ENCODE measurements at regions not wholly inside any gene's neighbourhood (a gene's known extent, or its start where the extent isn't known, plus 50 kb on each side); places are given as distances from the start of the nearest gene placed in this dataset.

GRCh38 chr10:89829262-89829886, 128.0 kb downstream of the KIF20B start:
- H3K9ac ChIP-seq, result no peak overlapping the region
- H3K27ac ChIP-seq, result no peak overlapping the region
- H4K20me1 ChIP-seq, result no peaks in the 10 kb centered on the region
- no peak for TF ChIP-seq Cebpa-rat (IDR thresholded peaks at IDR 0.05)
- no peak overlapping the region for H3K4me3 ChIP-seq
- no peaks in the 10 kb centered on the region for H3K36me3 ChIP-seq
- H3K27me3 ChIP-seq, result no peaks in the 10 kb centered on the region
- H3K4me2 ChIP-seq, result no peak overlapping the region
- peaks cover 18 to 35% (median 23%) of the 10 kb centered on the region in 11 experiments for H3K9me3 ChIP-seq (replicated peaks in 1 of 11)
- H3K4me1 ChIP-seq, result peaks cover 0 to 10% (median 0%) of the 10 kb centered on the region in 10 experiments; a peak in 4 of 20 replicates

- Histone ChIP-seq H3K4me1 (peaks cover 0 to 10% (median 0%) of the 10 kb centered on the region in 10 experiments; a peak in 4 of 20 replicates), H3K36me3 (no peaks in the 10 kb centered on the region), H3K4me2 (0 out of 22 replicates have a peak overlapping the region, but pooled peaks of 1 of the 11 experiments have one; percentile 48), H3K9me3 (replicated peaks in 1 of 11) (peaks cover 18 to 37% (median 23%) of the 10 kb centered on the region in 11 experiments), H3K27me3 (no peaks in the 10 kb centered on the region), H3K9ac (no peak overlapping the region), H4K20me1 (no peaks in the 10 kb centered on the region), H3K4me3 (no peak overlapping the region), H3K27ac (no peak overlapping the region)
- TF ChIP-seq Cebpa-rat (IDR thresholded peaks at IDR 0.05), result no peak
Observed at GRCh38 chr10:89829887-89830269, 128.5 kb downstream of the KIF20B start.

DNA sequence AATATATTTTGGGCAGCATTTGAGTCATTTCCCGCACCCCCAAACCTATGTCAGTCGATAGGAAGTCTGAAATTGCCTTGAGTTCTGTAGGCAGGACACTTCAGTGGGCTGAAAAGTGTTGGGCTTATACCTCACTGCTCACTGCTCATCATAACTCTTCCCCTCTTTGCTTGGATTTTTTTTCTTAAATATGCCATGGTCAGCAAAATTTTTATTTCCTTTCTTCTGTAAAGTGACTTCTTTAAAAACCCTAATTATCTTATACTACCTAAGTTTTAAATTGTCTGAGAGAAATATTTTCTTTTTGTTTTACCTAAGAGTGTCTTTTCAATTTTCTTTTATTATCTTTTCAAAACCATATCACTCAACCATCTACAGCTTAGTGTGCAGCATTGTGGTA, 129.2 kb downstream of the KIF20B start:
- Histone ChIP-seq H3K36me3 (no peaks in the 10 kb centered on the region), H3K9ac (no peak overlapping the region), H3K27me3 (peaks cover 0 to 2% (median under 1%) of the 10 kb centered on the region in 11 experiments; a peak in 9 of 22 replicates), H3K4me2 (peak overlapping the region in 2 of 11 experiments; percentile 29 to 48; a peak in 2 of 22 replicates), H4K20me1 (no peaks in the 10 kb centered on the region), H3K9me3 (replicated peaks in 1 of 11) (peaks cover 18 to 40% (median 23%) of the 10 kb centered on the region in 11 experiments), H3K27ac (no peak overlapping the region), H3K4me1 (peaks cover 0 to 10% (median 0%) of the 10 kb centered on the region in 10 experiments; a peak in 4 of 20 replicates), H3K4me3 (no peak overlapping the region)
- no peak for TF ChIP-seq Cebpa-rat (IDR thresholded peaks at IDR 0.05)

GRCh38 chr10:89836840-89837164, 135.4 kb downstream of the KIF20B start:
- TF ChIP-seq Cebpa-rat (IDR thresholded peaks at IDR 0.05), result no peak
- H3K4me3 ChIP-seq, result peak overlapping the region; percentile 50 to 79 (median 66)
- H3K27ac ChIP-seq, result peak overlapping the region; percentile 82 to 93 (median 88)
- H3K9me3 ChIP-seq (replicated peaks in 1 of 11), result peaks cover 18 to 56% (median 46%) of the 10 kb centered on the region in 11 experiments
- peaks cover 21 to 39% (median 37%) of the 10 kb centered on the region in 11 experiments for H3K27me3 ChIP-seq
- H3K4me1 ChIP-seq, result peaks cover 0 to 30% (median 14%) of the 10 kb centered on the region in 10 experiments; a peak in 15 of 20 replicates
- peak overlapping the region; percentile 82 to 93 (median 87) for H3K9ac ChIP-seq
- no peaks in the 10 kb centered on the region for H4K20me1 ChIP-seq
- no peaks in the 10 kb centered on the region for H3K36me3 ChIP-seq
- peak overlapping the region; percentile 80 to 95 (median 89) for H3K4me2 ChIP-seq

DNA sequence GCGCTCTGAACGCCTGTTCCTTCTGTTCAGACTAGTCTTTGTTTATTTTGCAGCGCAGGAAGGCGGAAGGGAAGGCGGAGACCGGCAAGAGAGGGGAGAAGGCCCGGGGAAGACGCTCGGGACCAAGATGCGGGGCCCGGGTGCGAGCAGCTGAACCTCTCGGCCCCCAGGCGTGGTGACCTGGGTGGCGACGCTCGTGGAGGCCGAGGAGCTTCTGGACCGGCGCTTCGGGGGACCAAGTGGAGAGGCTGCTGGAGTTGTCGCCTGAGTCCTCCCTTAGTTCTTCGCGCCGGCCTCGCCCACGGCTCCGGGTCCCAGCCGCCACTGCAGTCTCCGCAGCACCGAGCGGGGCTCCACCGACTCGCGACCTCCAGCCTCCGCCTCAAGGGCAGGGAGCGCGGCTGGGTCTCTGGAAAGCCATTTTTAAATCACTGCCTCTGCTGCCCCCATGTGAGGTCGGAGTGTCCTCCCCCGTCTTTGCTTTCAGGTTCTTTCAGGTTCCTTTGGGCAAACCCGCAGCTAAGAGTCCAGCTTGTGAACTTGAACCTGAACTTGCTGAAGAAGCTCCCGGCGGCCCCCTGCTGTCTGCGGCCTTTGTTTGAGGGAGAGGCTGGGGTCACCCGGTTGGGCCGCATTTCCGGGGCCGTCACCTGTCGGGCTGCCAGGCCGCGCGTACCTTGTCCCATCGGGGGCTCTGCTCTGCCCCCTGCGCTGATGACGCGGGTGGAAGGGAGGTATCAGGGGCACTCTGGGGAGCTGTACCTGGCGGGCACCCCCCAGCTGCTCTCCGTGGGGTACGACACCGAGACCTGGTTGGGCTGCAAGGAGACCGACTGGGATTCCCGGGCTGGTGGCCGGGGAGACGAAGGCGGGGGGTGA, 136.0 kb downstream of the KIF20B start:
- H3K9ac ChIP-seq, result peak overlapping the region; percentile 82 to 93 (median 87)
- H3K4me3 ChIP-seq, result peak overlapping the region; percentile 50 to 79 (median 66)
- peaks cover 21 to 39% (median 37%) of the 10 kb centered on the region in 11 experiments for H3K27me3 ChIP-seq
- TF ChIP-seq Cebpa-rat (IDR thresholded peaks at IDR 0.05), result no peak
- H3K9me3 ChIP-seq (replicated peaks in 1 of 11), result peaks cover 16 to 56% (median 44%) of the 10 kb centered on the region in 11 experiments
- H3K4me2 ChIP-seq, result peak overlapping the region; percentile 80 to 95 (median 89)
- H4K20me1 ChIP-seq, result no peaks in the 10 kb centered on the region
- H3K4me1 ChIP-seq, result peaks cover 0 to 30% (median 14%) of the 10 kb centered on the region in 10 experiments; a peak in 15 of 20 replicates
- H3K27ac ChIP-seq, result peak overlapping the region; percentile 82 to 93 (median 88)
- H3K36me3 ChIP-seq, result no peaks in the 10 kb centered on the region

- Histone ChIP-seq H3K27ac (peak overlapping the region; percentile 82 to 93 (median 88)), H3K4me3 (peak overlapping the region; percentile 50 to 79 (median 66))
Observed at GRCh38 chr10:89838044-89838615, 136.7 kb downstream of the KIF20B start.

DNA sequence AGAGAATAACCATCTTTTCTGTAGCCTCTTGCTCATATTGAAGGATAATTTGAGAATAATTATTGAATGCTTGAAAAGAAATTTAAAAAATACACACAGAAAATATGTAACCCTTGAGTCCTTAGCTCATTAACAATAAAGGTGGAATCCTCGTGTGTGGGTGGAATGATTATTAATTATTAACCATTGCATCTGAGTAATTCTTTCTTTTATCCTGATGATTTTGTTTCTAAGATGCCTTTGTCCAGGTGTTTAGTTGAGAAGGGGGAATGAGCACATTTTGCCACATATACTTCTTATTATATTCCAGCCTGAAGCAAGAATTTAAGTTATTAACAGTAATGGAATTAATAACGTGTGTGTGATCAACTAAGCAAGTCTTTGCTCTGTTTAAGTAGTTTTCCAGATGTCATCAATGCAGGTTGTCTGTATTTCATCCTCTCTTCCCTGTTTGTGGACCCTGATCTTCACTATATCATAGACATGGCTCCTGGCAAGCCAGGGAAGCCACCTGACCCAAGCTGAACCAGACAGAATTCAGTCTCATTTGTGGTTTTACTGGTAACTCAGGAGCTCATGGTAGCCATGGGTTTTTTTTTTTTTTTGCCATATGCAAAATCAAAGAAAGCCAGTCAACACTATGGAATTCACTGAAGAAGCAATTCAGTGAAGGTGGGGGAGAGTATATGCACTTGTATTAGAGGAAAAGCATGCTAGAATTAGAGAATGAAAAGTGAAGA, 144.3 kb downstream of the KIF20B start:
- Histone ChIP-seq H3K9me3 (replicated peaks in 1 of 11) (peaks cover 0 to 20% (median 16%) of the 10 kb centered on the region in 11 experiments; a peak in 16 of 22 replicates), H3K4me2 (peak overlapping the region in 5 of 11 experiments; percentile 5 to 68 (median 44); a peak in 8 of 22 replicates), H3K36me3 (no peaks in the 10 kb centered on the region)

More at GRCh38 chr10:89838044-89838615, 136.7 kb downstream of the KIF20B start:
- Histone ChIP-seq H4K20me1 (no peaks in the 10 kb centered on the region), H3K4me1 (peaks cover 0 to 30% (median 14%) of the 10 kb centered on the region in 10 experiments; a peak in 15 of 20 replicates), H3K9ac (peak overlapping the region; percentile 82 to 93 (median 87)), H3K4me2 (peak overlapping the region; percentile 80 to 95 (median 89)), H3K36me3 (no peaks in the 10 kb centered on the region), H3K9me3 (replicated peaks in 1 of 11) (peaks cover 12 to 53% (median 36%) of the 10 kb centered on the region in 11 experiments), H3K27me3 (peaks cover 21 to 39% (median 37%) of the 10 kb centered on the region in 11 experiments)
- TF ChIP-seq Cebpa-rat (IDR thresholded peaks at IDR 0.05), result no peak

GRCh38 chr10:89846281-89846630, 144.9 kb downstream of the KIF20B start:
- no peaks in the 10 kb centered on the region for H4K20me1 ChIP-seq
- peak overlapping the region in 8 of 11 experiments; percentile 5 to 68 (median 22); a peak in 10 of 22 replicates for H3K4me2 ChIP-seq
- no peak overlapping the region for H3K27ac ChIP-seq
- no peak overlapping the region for H3K4me3 ChIP-seq
- H3K9ac ChIP-seq, result no peak overlapping the region
- H3K27me3 ChIP-seq, result no peaks in the 10 kb centered on the region
- H3K9me3 ChIP-seq (replicated peaks in 1 of 11), result peaks cover 0 to 20% (median 16%) of the 10 kb centered on the region in 11 experiments; a peak in 16 of 22 replicates
- TF ChIP-seq Cebpa-rat (IDR thresholded peaks at IDR 0.05), result 0 out of 22 replicates have a peak, but pooled peaks of 1 of the 11 experiments have one; percentile 10
- H3K4me1 ChIP-seq, result peaks cover 5 to 16% (median 9%) of the 10 kb centered on the region in 10 experiments; a peak in 11 of 20 replicates
- H3K36me3 ChIP-seq, result no peaks in the 10 kb centered on the region

More for the DNA sequence above, 144.3 kb downstream of the KIF20B start:
- Histone ChIP-seq H3K4me1 (peaks cover 5 to 16% (median 9%) of the 10 kb centered on the region in 10 experiments; a peak in 11 of 20 replicates), H4K20me1 (no peaks in the 10 kb centered on the region), H3K9ac (no peak overlapping the region), H3K4me3 (no peak overlapping the region), H3K27ac (no peak overlapping the region), H3K27me3 (no peaks in the 10 kb centered on the region)
- TF ChIP-seq Cebpa-rat (IDR thresholded peaks at IDR 0.05), result no peak

Measured in BLaER1 treated with 17β-estradiol and CSF1 and Interleukin-3, amounts not matched to agents 10 nM and 100 nM (cell line).